ENCODE measurements at regions not wholly inside any gene's neighbourhood (a gene's known extent, or its start where the extent isn't known, plus 50 kb on each side); places are given as distances from the start of the nearest gene placed in this dataset.

DNA sequence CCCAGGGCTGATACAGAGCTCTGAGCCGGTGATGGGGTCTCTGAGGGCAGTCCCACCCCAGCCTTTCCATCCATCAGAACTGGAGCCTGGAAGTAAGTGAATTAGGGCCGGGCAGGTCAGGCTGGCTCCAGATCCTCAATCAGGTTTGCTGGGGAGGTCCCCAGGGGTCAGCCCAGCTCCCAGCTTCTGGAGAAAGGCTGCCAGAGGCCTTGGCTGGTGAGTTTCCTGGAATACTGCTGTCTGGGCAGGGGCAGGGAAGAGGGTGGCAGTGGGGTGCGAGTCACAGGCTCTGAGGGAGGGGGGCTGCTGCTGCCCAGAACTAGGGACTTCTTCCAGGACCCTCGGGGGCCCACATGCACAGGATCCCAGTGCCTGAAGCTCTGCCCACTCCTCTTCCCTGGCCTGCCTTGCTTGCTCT, 200.6 kb upstream of the MVB12B start:
- H3K4me3 ChIP-seq (ENCODE audit: control insufficient read depth, low read depth, low read length): no peak overlapping the region
- TF ChIP-seq, protein P1, sequence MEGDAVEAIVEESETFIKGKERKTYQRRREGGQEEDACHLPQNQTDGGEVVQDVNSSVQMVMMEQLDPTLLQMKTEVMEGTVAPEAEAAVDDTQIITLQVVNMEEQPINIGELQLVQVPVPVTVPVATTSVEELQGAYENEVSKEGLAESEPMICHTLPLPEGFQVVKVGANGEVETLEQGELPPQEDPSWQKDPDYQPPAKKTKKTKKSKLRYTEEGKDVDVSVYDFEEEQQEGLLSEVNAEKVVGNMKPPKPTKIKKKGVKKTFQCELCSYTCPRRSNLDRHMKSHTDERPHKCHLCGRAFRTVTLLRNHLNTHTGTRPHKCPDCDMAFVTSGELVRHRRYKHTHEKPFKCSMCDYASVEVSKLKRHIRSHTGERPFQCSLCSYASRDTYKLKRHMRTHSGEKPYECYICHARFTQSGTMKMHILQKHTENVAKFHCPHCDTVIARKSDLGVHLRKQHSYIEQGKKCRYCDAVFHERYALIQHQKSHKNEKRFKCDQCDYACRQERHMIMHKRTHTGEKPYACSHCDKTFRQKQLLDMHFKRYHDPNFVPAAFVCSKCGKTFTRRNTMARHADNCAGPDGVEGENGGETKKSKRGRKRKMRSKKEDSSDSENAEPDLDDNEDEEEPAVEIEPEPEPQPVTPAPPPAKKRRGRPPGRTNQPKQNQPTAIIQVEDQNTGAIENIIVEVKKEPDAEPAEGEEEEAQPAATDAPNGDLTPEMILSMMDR (conservative IDR thresholded peaks at IDR 0.05; ENCODE audit: control insufficient read depth, insufficient read depth, low read depth, low read length): no peak
- DNase-seq (ENCODE audit: low read depth): no peak

DNA sequence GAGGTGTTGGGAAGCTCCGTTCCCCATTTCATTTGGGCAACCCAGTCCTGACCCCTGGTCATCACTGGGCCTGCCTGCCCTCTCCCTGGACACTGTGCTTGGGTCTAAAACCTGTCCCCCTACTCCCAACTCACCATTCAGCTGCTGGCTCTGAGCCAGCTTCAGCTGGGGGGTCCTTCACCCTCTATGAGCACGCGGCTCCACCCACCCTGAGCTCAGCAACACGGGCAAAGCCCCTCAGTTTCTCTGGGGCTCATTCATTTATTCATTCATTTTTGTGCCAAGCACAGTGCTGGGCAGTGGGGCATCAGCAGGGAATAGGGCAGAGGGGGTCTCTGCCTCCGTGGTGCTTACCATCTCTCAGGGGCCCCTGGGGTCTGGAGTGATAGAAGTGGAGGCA, 199.8 kb upstream of the MVB12B start:
- no peak overlapping the region for H3K4me3 ChIP-seq (ENCODE audit: control insufficient read depth, low read depth, low read length)
- TF ChIP-seq, protein P1 (conservative IDR thresholded peaks at IDR 0.05; ENCODE audit: control insufficient read depth, insufficient read depth, low read depth, low read length): no peak
- no peak for DNase-seq (ENCODE audit: low read depth)

DNA sequence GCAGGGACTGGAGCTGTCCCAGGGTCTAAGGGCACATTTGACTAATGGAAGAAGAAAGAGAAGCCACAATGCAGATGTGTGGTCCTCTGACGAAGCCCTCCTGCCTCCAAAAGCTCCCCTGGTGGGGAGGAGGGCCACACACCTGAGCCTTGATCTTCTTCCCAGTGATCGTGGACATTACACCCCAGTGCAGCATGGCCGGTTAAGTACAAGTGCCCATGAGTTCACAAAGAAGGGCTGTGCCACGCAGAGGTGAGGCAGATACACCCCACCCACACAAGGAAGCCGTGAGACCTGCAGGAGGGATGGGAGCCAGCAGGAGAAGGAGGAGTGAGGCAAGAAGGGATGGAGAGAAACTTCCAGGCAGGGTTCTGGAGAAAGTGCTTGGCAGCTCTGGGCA, 199.0 kb upstream of the MVB12B start:
- no peak overlapping the region for H3K4me3 ChIP-seq (ENCODE audit: control insufficient read depth, low read depth, low read length)
- TF ChIP-seq, protein P1 (conservative IDR thresholded peaks at IDR 0.05; ENCODE audit: control insufficient read depth, insufficient read depth, low read depth, low read length): no peak
- DNase-seq (ENCODE audit: low read depth): no peak

DNA sequence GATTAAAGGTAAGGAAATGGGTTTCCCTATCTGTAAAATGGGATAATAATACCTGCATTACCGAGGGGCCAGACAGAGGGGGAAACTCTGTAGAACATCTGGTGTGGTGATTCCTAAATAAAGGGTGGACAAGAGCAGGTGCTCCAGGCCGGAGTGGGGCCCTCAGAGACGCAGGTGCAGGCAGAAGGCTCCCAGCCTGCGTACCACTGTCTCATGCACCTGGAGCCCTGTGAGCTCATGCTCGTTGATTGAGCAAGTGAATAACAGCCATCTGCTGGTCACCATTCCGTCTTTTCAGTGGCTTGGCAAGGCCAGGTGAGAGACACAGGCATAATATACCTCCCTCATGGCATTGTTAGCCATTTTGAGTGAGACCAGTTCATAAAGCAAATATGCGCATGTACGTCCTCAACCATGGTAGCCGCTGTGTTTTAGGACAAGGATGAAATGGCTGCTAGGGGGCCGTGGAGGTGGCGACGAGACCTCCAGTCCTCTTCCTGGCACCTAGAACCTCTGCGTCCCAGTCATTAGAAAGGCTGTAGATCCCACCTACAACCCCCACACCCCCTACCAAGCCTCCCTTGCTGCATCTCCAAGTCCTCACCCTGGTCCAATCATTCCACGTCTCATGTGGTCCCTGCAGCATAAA, 198.0 kb upstream of the MVB12B start:
- TF ChIP-seq, protein P1 (conservative IDR thresholded peaks at IDR 0.05; ENCODE audit: control insufficient read depth, insufficient read depth, low read depth, low read length): no peak
- H3K4me3 ChIP-seq (ENCODE audit: control insufficient read depth, low read depth, low read length): no peak overlapping the region
- no peak for DNase-seq (ENCODE audit: low read depth)

DNA sequence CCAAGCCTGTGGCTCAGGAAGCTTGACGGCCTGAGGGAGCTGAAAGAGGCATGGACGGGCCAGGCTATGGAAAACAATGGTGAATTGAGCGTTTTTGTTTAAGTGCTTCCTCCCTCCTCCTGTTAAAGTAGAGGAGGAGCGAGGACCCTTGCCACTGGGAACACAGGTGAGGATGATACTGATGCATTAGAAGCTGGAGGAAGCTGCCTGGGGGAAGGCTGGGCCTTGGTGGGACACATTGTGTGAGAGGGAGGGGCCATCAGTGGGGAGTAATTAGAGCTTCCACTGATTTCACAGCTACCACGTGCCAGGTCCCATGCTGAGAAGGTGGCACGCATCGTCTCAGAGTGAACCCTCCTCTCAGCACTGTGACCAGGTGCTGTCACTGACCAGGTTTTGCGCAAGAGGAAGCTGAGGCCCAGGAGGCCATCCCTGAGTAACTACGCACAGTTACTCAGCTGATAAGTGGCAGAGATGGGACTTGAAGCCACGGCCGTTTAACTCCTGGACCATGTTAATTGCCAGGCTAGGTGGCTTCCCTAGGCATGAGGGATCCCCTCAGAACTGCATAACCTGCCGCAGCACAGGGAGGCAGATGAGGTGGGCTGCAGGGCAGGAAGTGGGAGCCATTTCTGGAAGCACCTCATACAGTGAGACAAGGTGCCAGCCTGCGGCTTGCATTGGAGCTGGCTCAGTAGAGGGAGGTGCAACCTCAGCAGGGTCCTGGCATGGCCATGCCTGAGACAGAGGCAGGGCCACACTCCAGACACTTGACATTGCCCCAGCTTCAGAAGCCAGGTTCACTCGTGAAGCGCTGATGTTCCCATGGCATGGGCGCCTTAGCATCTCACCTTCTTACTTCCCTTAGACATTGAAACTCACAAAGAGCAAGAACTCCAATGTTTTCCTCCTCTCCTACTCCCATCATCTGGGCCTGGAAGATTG, 195.3 kb upstream of the MVB12B start:
- no peak for DNase-seq (ENCODE audit: low read depth)
- H3K4me3 ChIP-seq (ENCODE audit: control insufficient read depth, low read depth, low read length): no peak overlapping the region
- TF ChIP-seq, protein P1 (conservative IDR thresholded peaks at IDR 0.05; ENCODE audit: control insufficient read depth, insufficient read depth, low read depth, low read length): no peak

DNA sequence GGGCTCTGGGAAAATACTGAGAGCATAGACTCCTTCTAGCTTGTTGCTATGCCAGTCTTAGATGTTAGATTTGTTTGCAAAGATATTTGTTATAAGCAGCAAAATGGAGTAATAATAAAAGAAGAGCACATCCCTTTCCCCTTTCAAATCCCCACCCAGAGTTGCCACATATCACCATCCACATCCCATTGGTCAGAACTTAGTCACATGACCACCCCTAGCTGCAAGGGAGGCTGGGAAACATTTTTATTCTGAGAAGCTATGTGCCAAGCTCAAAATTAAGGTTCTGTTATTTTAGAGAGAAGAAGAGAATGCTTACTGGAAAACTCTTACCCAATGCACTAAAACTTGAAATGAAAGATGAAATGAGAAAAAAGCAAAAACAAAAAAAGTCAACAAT, 193.9 kb upstream of the MVB12B start:
- no peak for DNase-seq (ENCODE audit: low read depth)
- TF ChIP-seq, protein P1 (conservative IDR thresholded peaks at IDR 0.05; ENCODE audit: control insufficient read depth, insufficient read depth, low read depth, low read length): no peak
- no peak overlapping the region for H3K4me3 ChIP-seq (ENCODE audit: control insufficient read depth, low read depth, low read length)

Measured in fibroblast of mammary gland (primary cell).